Sigmoid colon (tissue), 3 donors: ENCODE measurements at regions not wholly inside any gene's neighbourhood (a gene's known extent, or its start where the extent isn't known, plus 50 kb on each side); places are given as distances from the start of the nearest gene placed in this dataset.

Source experiments
- POLR2A ChIP-seq, 2 donors: fragments of 450-650 bp; IDR thresholded peaks; one replicate each; pipeline ENCODE4 v1.6.1; 2016; ENCODE audit warnings: antibody characterized with exemption in 2 of 2, mild to moderate bottlenecking in 2 of 2, moderate library complexity in 2 of 2
- TF ChIP-seq, protein P1 (sequence below), 4 experiments: fragments of 450-650 bp in 3 of 4; fragments of 200-600 bp in 1 of 4; IDR thresholded peaks; one replicate each; pipeline ENCODE4 v1.5.1; 2016 to 2019; ENCODE audit warnings: antibody characterized with exemption in 4 of 4, mild to moderate bottlenecking in 3 of 4, moderate library complexity in 2 of 4

- TF ChIP-seq, protein P1, sequence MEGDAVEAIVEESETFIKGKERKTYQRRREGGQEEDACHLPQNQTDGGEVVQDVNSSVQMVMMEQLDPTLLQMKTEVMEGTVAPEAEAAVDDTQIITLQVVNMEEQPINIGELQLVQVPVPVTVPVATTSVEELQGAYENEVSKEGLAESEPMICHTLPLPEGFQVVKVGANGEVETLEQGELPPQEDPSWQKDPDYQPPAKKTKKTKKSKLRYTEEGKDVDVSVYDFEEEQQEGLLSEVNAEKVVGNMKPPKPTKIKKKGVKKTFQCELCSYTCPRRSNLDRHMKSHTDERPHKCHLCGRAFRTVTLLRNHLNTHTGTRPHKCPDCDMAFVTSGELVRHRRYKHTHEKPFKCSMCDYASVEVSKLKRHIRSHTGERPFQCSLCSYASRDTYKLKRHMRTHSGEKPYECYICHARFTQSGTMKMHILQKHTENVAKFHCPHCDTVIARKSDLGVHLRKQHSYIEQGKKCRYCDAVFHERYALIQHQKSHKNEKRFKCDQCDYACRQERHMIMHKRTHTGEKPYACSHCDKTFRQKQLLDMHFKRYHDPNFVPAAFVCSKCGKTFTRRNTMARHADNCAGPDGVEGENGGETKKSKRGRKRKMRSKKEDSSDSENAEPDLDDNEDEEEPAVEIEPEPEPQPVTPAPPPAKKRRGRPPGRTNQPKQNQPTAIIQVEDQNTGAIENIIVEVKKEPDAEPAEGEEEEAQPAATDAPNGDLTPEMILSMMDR (IDR thresholded peaks at IDR 0.05): no peak
- TF ChIP-seq POLR2A (IDR thresholded peaks at IDR 0.05): no peak
Observed at GRCh38 chr1:218616681-218617080, 271.5 kb downstream of the TGFB2 start.
